ENCODE measurements at regions not wholly inside any gene's neighbourhood (a gene's known extent, or its start where the extent isn't known, plus 50 kb on each side); places are given as distances from the start of the nearest gene placed in this dataset.
A peak's percentile ranks its signal among the peaks of the same experiment; 100 is the strongest.

DNA sequence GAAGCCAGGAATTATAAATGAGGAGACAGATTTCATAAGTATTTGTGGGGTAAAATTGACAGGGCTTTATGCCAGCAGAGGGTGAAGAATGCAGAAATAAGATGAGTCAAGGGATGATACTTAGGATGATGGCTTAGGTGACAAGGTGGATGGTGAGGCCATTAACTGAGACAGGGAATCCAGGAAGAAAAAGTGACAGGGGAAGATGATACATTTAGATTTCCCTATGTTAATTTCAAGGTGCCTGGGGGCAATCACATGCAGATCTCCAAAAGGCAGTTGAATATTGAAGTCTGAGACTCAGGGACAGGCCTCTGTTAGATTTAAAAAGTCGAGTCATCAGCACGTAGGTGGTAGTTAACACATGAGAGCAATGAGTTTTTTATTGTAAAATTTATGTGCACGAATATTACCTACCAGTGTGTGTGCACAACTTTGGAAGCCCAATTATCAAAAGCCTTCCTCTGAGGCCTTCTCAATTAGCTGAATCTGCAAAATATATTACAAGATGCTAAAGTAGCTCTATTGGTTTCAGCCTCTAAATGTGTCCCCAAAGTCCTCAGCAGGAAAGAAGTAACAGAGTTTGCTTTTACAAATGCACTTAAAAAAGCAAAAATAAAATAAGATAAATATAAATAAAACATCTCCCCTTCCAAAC, 67.9 kb upstream of the CHL1 start:
- no peak for DNase-seq
- H3K27ac Mint-ChIP-seq (ENCODE audit: unreplicated experiment), result no peak overlapping the region
- no peak overlapping the region for H3K4me3 Mint-ChIP-seq (ENCODE audit: unreplicated experiment)
- no peaks in the 10 kb centered on the region for H3K36me3 Mint-ChIP-seq (ENCODE audit: unreplicated experiment)
- no peaks in the 10 kb centered on the region for H3K27me3 Mint-ChIP-seq (ENCODE audit: unreplicated experiment)
- H3K9me3 Mint-ChIP-seq (ENCODE audit: unreplicated experiment), result peaks cover 2% of the 10 kb centered on the region
- TF ChIP-seq, protein P1, sequence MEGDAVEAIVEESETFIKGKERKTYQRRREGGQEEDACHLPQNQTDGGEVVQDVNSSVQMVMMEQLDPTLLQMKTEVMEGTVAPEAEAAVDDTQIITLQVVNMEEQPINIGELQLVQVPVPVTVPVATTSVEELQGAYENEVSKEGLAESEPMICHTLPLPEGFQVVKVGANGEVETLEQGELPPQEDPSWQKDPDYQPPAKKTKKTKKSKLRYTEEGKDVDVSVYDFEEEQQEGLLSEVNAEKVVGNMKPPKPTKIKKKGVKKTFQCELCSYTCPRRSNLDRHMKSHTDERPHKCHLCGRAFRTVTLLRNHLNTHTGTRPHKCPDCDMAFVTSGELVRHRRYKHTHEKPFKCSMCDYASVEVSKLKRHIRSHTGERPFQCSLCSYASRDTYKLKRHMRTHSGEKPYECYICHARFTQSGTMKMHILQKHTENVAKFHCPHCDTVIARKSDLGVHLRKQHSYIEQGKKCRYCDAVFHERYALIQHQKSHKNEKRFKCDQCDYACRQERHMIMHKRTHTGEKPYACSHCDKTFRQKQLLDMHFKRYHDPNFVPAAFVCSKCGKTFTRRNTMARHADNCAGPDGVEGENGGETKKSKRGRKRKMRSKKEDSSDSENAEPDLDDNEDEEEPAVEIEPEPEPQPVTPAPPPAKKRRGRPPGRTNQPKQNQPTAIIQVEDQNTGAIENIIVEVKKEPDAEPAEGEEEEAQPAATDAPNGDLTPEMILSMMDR (IDR thresholded peaks at IDR 0.05; ENCODE audit: partially characterized antibody, unreplicated experiment), result no peak
- peaks cover 17% of the 10 kb centered on the region for H3K4me1 Mint-ChIP-seq (ENCODE audit: low read depth, unreplicated experiment)

DNA sequence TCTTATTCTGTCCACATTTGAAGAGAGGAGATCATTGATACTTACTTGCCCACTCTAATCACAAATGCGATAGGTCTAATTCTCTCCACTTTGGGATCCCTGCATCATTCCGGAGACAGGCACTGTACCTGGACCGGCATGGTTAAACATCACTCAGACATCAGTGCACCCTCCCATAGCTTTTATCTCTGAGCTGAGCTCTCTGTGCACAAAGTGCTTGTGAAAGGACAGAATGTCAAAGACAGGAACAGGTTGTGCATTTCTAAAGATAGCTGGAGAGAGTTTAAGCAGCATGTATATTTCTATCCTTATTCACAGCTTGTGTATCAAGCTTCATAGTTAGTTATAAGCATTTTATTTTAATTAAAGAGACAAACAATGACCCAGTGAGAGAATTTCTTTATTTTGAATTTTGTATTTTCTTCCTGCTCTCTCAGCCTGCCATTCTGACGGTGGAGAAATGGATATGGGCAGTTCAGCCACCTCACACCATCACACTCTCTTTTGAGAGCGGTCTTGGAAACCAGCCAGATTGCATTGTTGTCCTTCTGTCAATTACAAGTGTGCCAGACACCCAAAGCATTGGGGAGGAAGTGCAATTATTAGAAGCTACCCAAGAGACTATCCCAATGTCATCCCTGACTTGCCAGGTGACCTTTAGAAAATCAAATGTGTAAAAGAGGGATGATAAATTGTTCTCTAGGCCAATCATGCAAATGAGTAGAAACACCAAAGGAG, 65.2 kb upstream of the CHL1 start:
- Mint-ChIP-seq H3K27me3 (ENCODE audit: unreplicated experiment) (no peaks in the 10 kb centered on the region), H3K9me3 (ENCODE audit: unreplicated experiment) (peaks cover 2% of the 10 kb centered on the region), H3K4me3 (ENCODE audit: unreplicated experiment) (peak overlapping the region; percentile 39), H3K27ac (ENCODE audit: unreplicated experiment) (peak overlapping the region; percentile 85), H3K4me1 (ENCODE audit: low read depth, unreplicated experiment) (peaks cover 17% of the 10 kb centered on the region), H3K36me3 (ENCODE audit: unreplicated experiment) (no peaks in the 10 kb centered on the region)
- DNase-seq, result no peak
- TF ChIP-seq, protein P1 (IDR thresholded peaks at IDR 0.05; ENCODE audit: partially characterized antibody, unreplicated experiment), result no peak

DNA sequence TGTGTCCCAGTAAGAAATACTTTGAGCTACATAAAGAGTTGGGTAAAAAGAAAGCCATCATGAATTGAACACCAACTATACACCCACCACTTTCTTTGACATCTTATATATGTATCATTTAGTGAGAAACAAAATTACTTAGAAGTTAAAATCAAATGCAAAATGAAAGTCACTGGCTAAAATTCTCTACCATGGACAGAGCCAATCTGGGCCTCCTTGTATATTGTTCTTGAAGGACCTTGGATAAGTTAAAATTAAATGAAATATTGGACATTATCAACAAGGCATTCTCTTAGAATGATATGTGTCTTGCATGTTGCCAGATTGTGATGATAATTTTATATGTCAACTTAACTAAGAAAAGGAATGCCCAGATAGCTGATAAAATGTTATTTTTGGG, 64.2 kb upstream of the CHL1 start:
- TF ChIP-seq, protein P1 (IDR thresholded peaks at IDR 0.05; ENCODE audit: partially characterized antibody, unreplicated experiment), result no peak
- H3K9me3 Mint-ChIP-seq (ENCODE audit: unreplicated experiment), result no peaks in the 10 kb centered on the region
- no peaks in the 10 kb centered on the region for H3K27me3 Mint-ChIP-seq (ENCODE audit: unreplicated experiment)
- no peaks in the 10 kb centered on the region for H3K36me3 Mint-ChIP-seq (ENCODE audit: unreplicated experiment)
- H3K4me1 Mint-ChIP-seq (ENCODE audit: low read depth, unreplicated experiment), result peaks cover 15% of the 10 kb centered on the region
- no peak overlapping the region for H3K27ac Mint-ChIP-seq (ENCODE audit: unreplicated experiment)
- H3K4me3 Mint-ChIP-seq (ENCODE audit: unreplicated experiment), result no peak overlapping the region
- DNase-seq, result no peak

DNA sequence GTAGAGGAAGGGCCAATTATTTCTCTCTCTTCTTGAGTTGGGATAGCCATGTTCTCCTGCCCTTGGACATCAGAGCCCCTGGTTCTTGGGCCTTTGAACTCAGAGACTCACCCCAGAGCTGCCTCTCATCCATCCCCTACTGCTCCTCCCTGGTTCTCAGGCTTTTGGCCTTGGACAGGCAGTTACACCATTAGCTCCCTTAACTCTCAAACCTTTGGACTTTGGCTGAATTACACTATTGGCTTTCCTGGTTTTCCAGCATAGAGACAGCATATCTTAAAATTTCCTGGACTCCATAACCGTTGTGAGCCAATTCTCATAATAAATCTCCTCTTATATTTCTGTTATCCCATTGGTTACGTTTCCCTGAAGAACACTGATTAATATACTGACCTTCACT, 63.7 kb upstream of the CHL1 start:
- no peaks in the 10 kb centered on the region for H3K9me3 Mint-ChIP-seq (ENCODE audit: unreplicated experiment)
- no peak for DNase-seq
- TF ChIP-seq, protein P1 (IDR thresholded peaks at IDR 0.05; ENCODE audit: partially characterized antibody, unreplicated experiment), result no peak
- peaks cover 15% of the 10 kb centered on the region for H3K4me1 Mint-ChIP-seq (ENCODE audit: low read depth, unreplicated experiment)
- H3K36me3 Mint-ChIP-seq (ENCODE audit: unreplicated experiment), result no peaks in the 10 kb centered on the region
- H3K27me3 Mint-ChIP-seq (ENCODE audit: unreplicated experiment), result no peaks in the 10 kb centered on the region
- no peak overlapping the region for H3K4me3 Mint-ChIP-seq (ENCODE audit: unreplicated experiment)
- H3K27ac Mint-ChIP-seq (ENCODE audit: unreplicated experiment), result no peak overlapping the region

DNA sequence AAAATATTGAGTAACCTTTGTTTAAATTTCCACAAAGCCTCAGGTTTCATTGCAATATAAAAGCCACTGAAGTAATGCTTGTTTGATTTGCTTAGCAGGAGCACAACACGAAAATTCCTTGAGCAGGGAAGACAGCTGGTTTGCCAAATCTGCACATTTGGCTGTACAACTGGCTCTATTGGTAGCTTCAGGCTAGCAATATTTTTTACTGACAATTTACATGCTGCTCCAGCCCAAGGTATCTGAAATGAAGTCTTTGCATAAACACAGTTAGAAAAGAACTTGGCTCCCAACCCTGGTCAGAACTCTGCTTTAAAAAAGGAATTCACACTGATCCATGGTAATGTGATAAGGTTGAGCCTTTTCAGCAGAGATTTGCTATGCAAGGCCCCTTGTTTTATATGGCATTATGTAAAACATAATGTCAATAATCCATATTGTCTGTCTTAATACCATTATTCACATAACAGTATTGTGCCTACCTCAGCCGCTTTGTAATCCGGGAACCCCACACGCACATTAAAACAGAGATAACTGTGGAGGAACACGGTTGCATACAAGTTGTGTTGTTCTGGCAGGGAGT, 55.7 kb upstream of the CHL1 start:
- Mint-ChIP-seq H3K4me1 (ENCODE audit: low read depth, unreplicated experiment) (no peaks in the 10 kb centered on the region), H3K27me3 (ENCODE audit: unreplicated experiment) (no peaks in the 10 kb centered on the region), H3K36me3 (ENCODE audit: unreplicated experiment) (no peaks in the 10 kb centered on the region), H3K27ac (ENCODE audit: unreplicated experiment) (no peak overlapping the region), H3K9me3 (ENCODE audit: unreplicated experiment) (no peaks in the 10 kb centered on the region), H3K4me3 (ENCODE audit: unreplicated experiment) (no peak overlapping the region)
- TF ChIP-seq, protein P1 (IDR thresholded peaks at IDR 0.05; ENCODE audit: partially characterized antibody, unreplicated experiment), result no peak
- DNase-seq, result no peak
